NB4 (cell line): ENCODE measurements at regions not wholly inside any gene's neighbourhood (a gene's known extent, or its start where the extent isn't known, plus 50 kb on each side); places are given as distances from the start of the nearest gene placed in this dataset.

ENCODE experiments used
- CTCF ChIP-seq: IDR thresholded peaks from one replicate; pipeline ENCODE4 v1.5.1; 2012; ENCODE audit warnings: low read depth, low read length
- MAX ChIP-seq: IDR thresholded peaks from 2 replicates; pipeline ENCODE4 v1.6.1; 2011; ENCODE audit warnings: low read depth, low read length
- MYC ChIP-seq: IDR thresholded peaks from 2 replicates; pipeline ENCODE4 v1.6.1; 2011; ENCODE audit warnings: low read depth, low read length
- POLR2A ChIP-seq: IDR thresholded peaks from 2 replicates; pipeline ENCODE4 v1.6.1; 2011; ENCODE audit warnings: mild to moderate bottlenecking; ENCODE audit not compliant: insufficient read length; ENCODE audit errors: extremely low read depth

GRCh38 chr13:91101381-91101780 is 246.1 kb upstream of the MIR17HG start:
- TF ChIP-seq CTCF (no peak), MAX (no peak), POLR2A (no peak), MYC (no peak)
